H9 (cell line): ENCODE measurements at regions not wholly inside any gene's neighbourhood (a gene's known extent, or its start where the extent isn't known, plus 50 kb on each side); places are given as distances from the start of the nearest gene placed in this dataset.

Experiments used
- DNase-seq: peaks from one replicate; pipeline ENCODE4 v3.0.0-alpha.2; 2017
- H2AFZ ChIP-seq: one replicate; pipeline ENCODE4 v1.6.1; 2013; ENCODE audit warnings: mild to moderate bottlenecking, low read length, control low read depth, moderate library complexity
- H2AK5ac ChIP-seq: 2 replicates; pipeline ENCODE4 v1.6.1; 2013; ENCODE audit warnings: low read length, control low read depth, mixed read lengths; ENCODE audit not compliant: insufficient read length
- H2BK120ac ChIP-seq: one replicate; pipeline ENCODE4 v1.6.1; 2013; ENCODE audit warnings: low read depth, mild to moderate bottlenecking, low read length, control low read depth, inconsistent platforms; ENCODE audit not compliant: poor library complexity, severe bottlenecking
- H2BK12ac ChIP-seq: 2 replicates; pipeline ENCODE4 v1.6.1; 2013; ENCODE audit warnings: low read length, control low read depth, mixed read lengths, low read depth; ENCODE audit not compliant: insufficient read length
- H2BK15ac ChIP-seq: 2 replicates; pipeline ENCODE4 v1.6.1; 2013; ENCODE audit warnings: low read depth, low read length, control low read depth
- H2BK20ac ChIP-seq: one replicate; pipeline ENCODE4 v1.6.1; 2013; ENCODE audit warnings: low read depth, mild to moderate bottlenecking, low read length, control low read depth, inconsistent platforms; ENCODE audit not compliant: poor library complexity, severe bottlenecking
- H2BK5ac ChIP-seq: 2 replicates; pipeline ENCODE4 v1.6.1; 2013; ENCODE audit warnings: low read length, control low read depth, mixed read lengths; ENCODE audit not compliant: insufficient read length
- H3K14ac ChIP-seq: 2 replicates; pipeline ENCODE4 v1.6.1; 2013; ENCODE audit warnings: low read length, control low read depth; ENCODE audit not compliant: insufficient read depth
- H3K18ac ChIP-seq: 2 replicates; pipeline ENCODE4 v1.6.1; 2013; ENCODE audit warnings: low read depth, mild to moderate bottlenecking, mixed read lengths, low read length, control low read depth; ENCODE audit not compliant: insufficient read length
- H3K23ac ChIP-seq: 2 replicates; pipeline ENCODE4 v1.6.1; 2013; ENCODE audit warnings: low read length, control low read depth, mixed read lengths, low read depth; ENCODE audit not compliant: insufficient read length
- H3K23me2 ChIP-seq: 2 replicates; pipeline ENCODE4 v1.6.1; 2013; ENCODE audit warnings: low read depth, mild to moderate bottlenecking, mixed read lengths, low read length, control low read depth; ENCODE audit not compliant: insufficient read length, poor library complexity, severe bottlenecking
- H3K27ac ChIP-seq: 2 replicates; pipeline ENCODE4 v1.5.1; 2013; ENCODE audit warnings: low read length, control low read depth, mixed read lengths, low read depth; ENCODE audit not compliant: insufficient read length
- H3K27me3 ChIP-seq: 2 replicates; pipeline ENCODE4 v1.6.1; 2013; ENCODE audit warnings: low read length, control low read depth, inconsistent platforms; ENCODE audit not compliant: insufficient read depth
- H3K4ac ChIP-seq: 2 replicates; pipeline ENCODE4 v1.6.1; 2013; ENCODE audit warnings: low read depth, mild to moderate bottlenecking, control low read depth, inconsistent platforms, low read length, moderate library complexity
- H3K4me1 ChIP-seq: 2 replicates; pipeline ENCODE4 v1.6.1; 2013; ENCODE audit warnings: low read length, control low read depth, inconsistent platforms; ENCODE audit not compliant: insufficient read depth
- H3K4me2 ChIP-seq: 2 replicates; pipeline ENCODE4 v1.6.1; 2013; ENCODE audit warnings: low read length, control low read depth, mixed read lengths; ENCODE audit not compliant: insufficient read length, insufficient read depth
- H3K56ac ChIP-seq: 2 replicates; pipeline ENCODE4 v1.6.1; 2013; ENCODE audit warnings: low read depth, mild to moderate bottlenecking, mixed read lengths, low read length, control low read depth; ENCODE audit not compliant: insufficient read length
- H3K79me1 ChIP-seq: 2 replicates; pipeline ENCODE4 v1.6.1; 2013; ENCODE audit warnings: low read depth, mild to moderate bottlenecking, moderate library complexity, low read length, control low read depth, inconsistent platforms; ENCODE audit not compliant: insufficient read depth, poor library complexity, severe bottlenecking
- H3K79me2 ChIP-seq: 2 replicates; pipeline ENCODE4 v1.6.1; 2013; ENCODE audit warnings: low read length, control low read depth, inconsistent platforms; ENCODE audit not compliant: insufficient read depth
- H3K9ac ChIP-seq: 2 replicates; pipeline ENCODE4 v1.6.1; 2013; ENCODE audit warnings: low read length, control low read depth, mixed read lengths; ENCODE audit not compliant: insufficient read length; ENCODE audit errors: extremely low read depth
- H3K9me3 ChIP-seq: one replicate; pipeline ENCODE4 v1.6.1; 2013; ENCODE audit warnings: low read depth, low read length, inconsistent platforms; ENCODE audit not compliant: control insufficient read depth
- H3T11ph ChIP-seq: one replicate; pipeline ENCODE4 v1.6.1; 2013; ENCODE audit warnings: mild to moderate bottlenecking, low read length, control low read depth, inconsistent platforms
- H4K20me1 ChIP-seq: one replicate; pipeline ENCODE4 v1.6.1; 2013; ENCODE audit not compliant: control insufficient read depth, insufficient read length, insufficient read depth
- H4K5ac ChIP-seq: 2 replicates; pipeline ENCODE4 v1.6.1; 2013; ENCODE audit warnings: low read depth, mild to moderate bottlenecking, mixed read lengths, low read length, control low read depth; ENCODE audit not compliant: insufficient read length
- H4K8ac ChIP-seq: replicated peaks from 2 replicates; pipeline ENCODE4 v1.6.1; 2013; ENCODE audit warnings: low read length, control low read depth, mixed read lengths, low read depth; ENCODE audit not compliant: insufficient read length
- H4K91ac ChIP-seq: 2 replicates; pipeline ENCODE4 v1.6.1; 2013; ENCODE audit warnings: low read depth, mild to moderate bottlenecking, moderate library complexity, mixed read lengths, low read length, control low read depth; ENCODE audit not compliant: insufficient read length
- H3K27ac Mint-ChIP-seq, 3 experiments: 2 replicates in 2 of 3; 3 replicates in 1 of 3; pipeline ENCODE4 v1.8.0; 2020 to 2021; ENCODE audit warnings: mixed read lengths in 3 of 3, mild to moderate bottlenecking in 1 of 3, moderate library complexity in 1 of 3
- H3K27me3 Mint-ChIP-seq: 2 replicates; pipeline ENCODE4 v1.8.0; 2021; ENCODE audit warnings: low read depth, mild to moderate bottlenecking, moderate library complexity, mixed read lengths
- H3K36me3 Mint-ChIP-seq, 3 experiments: 2 replicates in 2 of 3; 3 replicates in 1 of 3; pipeline ENCODE4 v1.8.0; 2020 to 2021; ENCODE audit warnings: low read depth in 3 of 3, mixed read lengths in 3 of 3; ENCODE audit not compliant: insufficient read depth in 1 of 3
- H3K4me1 Mint-ChIP-seq, 2 experiments: 2 replicates each; pipeline ENCODE4 v1.8.0; 2020; ENCODE audit warnings: mixed read lengths in 2 of 2
- H3K4me3 Mint-ChIP-seq, 2 experiments: 2 replicates in 1 of 2; 3 replicates in 1 of 2; pipeline ENCODE4 v1.8.0; 2020 to 2021; ENCODE audit warnings: mild to moderate bottlenecking in 2 of 2, mixed read lengths in 2 of 2, moderate library complexity in 1 of 2
- H3K9me3 Mint-ChIP-seq, 2 experiments: 2 replicates in 1 of 2; 3 replicates in 1 of 2; pipeline ENCODE4 v1.8.0; 2020; ENCODE audit warnings: mild to moderate bottlenecking in 2 of 2, mixed read lengths in 2 of 2, moderate library complexity in 1 of 2
- CTCF ChIP-seq: fragments of 200-600 bp; sonication (generic); conservative IDR thresholded peaks from 3 replicates; pipeline ENCODE4 v1.8.0; 2021; ENCODE audit warnings: antibody characterized with exemption, mild to moderate bottlenecking
- WGBS: extraction: QIAGEN DNeasy Blood & Tissue Kit; methylation state at CpG from one replicate; pipeline ENCODE4 v1.1.7; 2013; ENCODE audit warnings: missing lambda C conversion rate, low lambda C conversion rate, mixed read lengths; ENCODE audit not compliant: insufficient read length; ENCODE audit errors: extremely low coverage; 5-methylcytosine and 5-hydroxymethylcytosine counted together

DNA sequence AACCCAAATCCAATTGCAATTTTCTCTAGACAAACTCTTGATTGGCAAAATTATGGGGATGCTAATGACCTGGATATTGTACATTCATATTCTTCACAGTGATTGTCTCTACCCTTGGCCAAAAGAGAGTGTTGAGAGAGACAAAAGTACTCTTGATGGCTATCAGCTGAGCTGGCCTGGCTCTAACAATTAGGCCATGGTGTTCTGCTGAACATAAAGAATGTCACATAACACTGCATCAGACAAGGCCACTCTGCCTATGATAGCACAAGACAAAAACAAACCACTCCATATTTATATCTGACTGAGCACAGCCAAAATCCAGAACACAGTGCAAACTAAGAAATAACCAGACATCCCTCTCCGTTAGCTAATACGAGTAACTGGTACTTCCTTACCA lies 101.7 kb downstream of the ADAMTS1 start:
- no peak overlapping the region for H3K14ac ChIP-seq
- H4K8ac ChIP-seq = no peak overlapping the region
- Mint-ChIP-seq H3K27me3 (no peaks in the 10 kb centered on the region), H3K36me3 (no peaks in the 10 kb centered on the region), H3K4me1 (peaks cover 0 to 2% of the 10 kb centered on the region in 2 experiments; a peak in 1 of 4 replicates), H3K9me3 (no peaks in the 10 kb centered on the region), H3K27ac (no peak overlapping the region), H3K4me3 (no peak overlapping the region)
- no peak overlapping the region for H3K9ac ChIP-seq
- H3K4me1 ChIP-seq = no peaks in the 10 kb centered on the region
- H3T11ph ChIP-seq = no peak overlapping the region
- no peak overlapping the region for H4K5ac ChIP-seq
- no peak overlapping the region for H2BK120ac ChIP-seq
- H4K20me1 ChIP-seq = no peaks in the 10 kb centered on the region
- H3K9me3 ChIP-seq = no peaks in the 10 kb centered on the region
- H3K27ac ChIP-seq = no peak overlapping the region
- no peaks in the 10 kb centered on the region for H3K23me2 ChIP-seq
- H2BK15ac ChIP-seq = no peak overlapping the region
- H3K23ac ChIP-seq = no peak overlapping the region
- no peak overlapping the region for H2BK20ac ChIP-seq
- no peak overlapping the region for H2AK5ac ChIP-seq
- no peaks in the 10 kb centered on the region for H3K79me2 ChIP-seq
- no CpG with 5 or more reads among the region's 2 CpGs for WGBS
- no peak overlapping the region for H2AFZ ChIP-seq
- no peak overlapping the region for H3K4me2 ChIP-seq
- H4K91ac ChIP-seq = no peak overlapping the region
- DNase-seq = no peak
- H3K4ac ChIP-seq = no peak overlapping the region
- no peaks in the 10 kb centered on the region for H3K79me1 ChIP-seq
- H2BK5ac ChIP-seq = no peak overlapping the region
- no peak overlapping the region for H3K56ac ChIP-seq
- H3K27me3 ChIP-seq = no peaks in the 10 kb centered on the region
- no peak overlapping the region for H3K18ac ChIP-seq
- no peak for TF ChIP-seq CTCF
- no peak overlapping the region for H2BK12ac ChIP-seq
